HK-2 (cell line): ENCODE measurements at regions not wholly inside any gene's neighbourhood (a gene's known extent, or its start where the extent isn't known, plus 50 kb on each side); places are given as distances from the start of the nearest gene placed in this dataset.
"Not testable (repeated sequence)": the region's sequence is repeated elsewhere in the genome, so short reads cannot be mapped to it uniquely, and the experiment has no call there.

ENCODE experiments used
- DNase-seq: peaks from one replicate; pipeline ENCODE4 v3.0.0-alpha.2; 2018; ENCODE audit not compliant: unreplicated experiment

DNA sequence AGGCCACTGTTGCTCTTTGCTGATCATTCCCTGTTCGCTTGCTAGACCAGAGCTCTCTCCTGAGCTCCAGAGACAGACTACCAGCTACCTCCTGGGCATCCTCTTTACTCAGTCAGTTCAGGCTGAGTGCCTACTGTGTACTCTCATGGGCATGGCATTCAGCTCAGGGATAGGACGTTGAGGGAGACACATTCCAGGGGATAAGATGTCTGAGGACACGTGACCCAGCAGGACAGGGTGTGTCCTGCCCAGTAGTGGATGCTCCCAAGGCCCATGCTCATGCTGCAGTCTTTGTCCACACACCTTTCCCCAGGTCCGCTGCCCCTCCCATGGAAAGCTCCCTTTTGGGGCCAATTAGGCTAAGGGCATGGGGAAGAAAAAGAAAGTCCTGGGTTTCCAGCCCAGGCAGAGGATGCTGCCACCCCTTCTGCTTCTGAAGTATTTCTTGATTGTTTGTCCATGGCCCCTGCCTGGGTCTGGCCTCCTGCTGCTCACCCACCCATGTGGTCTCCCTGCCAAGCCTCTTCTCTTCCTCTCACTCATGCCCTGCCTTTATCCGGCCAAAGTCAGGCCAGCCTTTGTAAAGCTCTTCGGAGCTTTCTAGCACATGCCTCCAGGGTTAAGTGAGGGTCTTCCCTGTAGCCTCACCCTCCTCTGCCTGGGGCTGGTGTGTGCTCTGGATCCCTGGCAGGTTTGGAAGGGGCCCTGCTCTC is 60.5 kb upstream of the PITX1 start:
- no peak for DNase-seq

DNA sequence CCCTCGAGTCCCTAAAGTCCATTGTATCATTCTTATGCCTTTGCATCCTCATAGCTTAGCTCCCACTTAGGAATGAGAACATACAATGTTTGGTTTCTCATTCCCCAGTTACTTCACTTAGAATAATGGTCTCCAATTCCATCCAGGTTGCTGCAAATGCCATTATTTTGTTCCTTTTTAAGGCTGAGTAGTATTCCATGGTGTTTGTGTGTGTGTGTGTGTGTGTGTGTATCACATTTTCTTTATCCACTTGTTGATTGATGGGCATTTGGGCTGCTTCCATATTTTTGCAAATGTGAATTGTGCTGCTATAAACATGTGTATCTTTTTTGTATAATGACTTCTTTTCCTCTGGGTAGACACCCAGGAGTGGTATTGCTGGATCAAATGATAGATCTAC is 59.5 kb upstream of the PITX1 start:
- DNase-seq = not testable (repeated sequence)

DNA sequence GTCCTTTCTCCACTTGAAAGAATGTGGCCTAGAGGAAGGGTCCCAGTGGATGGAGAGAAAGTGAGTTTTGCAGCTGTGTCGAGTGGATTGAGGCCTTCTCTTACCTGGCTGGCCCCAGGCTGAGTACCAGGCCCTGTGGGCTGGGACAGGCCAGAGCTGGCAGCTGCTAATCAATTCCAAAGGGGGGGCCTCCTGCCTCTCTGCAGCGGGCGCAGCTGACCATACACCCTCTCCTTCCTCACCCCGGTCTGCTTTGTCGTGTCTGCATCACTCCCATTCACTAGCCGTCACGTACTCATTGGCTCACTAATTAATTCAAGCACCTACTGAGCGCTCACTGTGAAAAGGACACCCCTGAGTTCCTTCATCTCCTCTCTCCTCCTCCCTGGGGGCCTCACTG is 58.4 kb upstream of the PITX1 start:
- no peak for DNase-seq

DNA sequence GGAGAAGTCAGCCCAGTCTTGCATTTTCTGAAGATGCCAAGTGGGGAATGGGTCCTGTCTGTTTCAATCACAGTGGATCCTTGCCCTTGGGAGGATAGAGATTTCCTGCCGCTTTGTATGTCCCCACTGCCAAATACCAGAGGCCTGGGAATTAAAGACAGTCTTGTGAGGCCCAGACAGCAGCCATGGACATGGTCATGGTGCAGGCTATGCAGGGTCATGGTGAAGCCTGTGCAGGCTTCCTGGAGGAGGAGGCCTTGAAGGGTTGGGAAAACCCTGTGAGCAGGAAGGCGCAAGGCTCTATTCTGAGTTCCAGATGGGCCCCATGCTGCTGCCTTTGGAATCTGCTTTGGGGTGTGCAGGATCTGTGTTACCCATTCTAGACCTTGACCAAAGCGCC is 57.3 kb upstream of the PITX1 start:
- DNase-seq = no peak

DNA sequence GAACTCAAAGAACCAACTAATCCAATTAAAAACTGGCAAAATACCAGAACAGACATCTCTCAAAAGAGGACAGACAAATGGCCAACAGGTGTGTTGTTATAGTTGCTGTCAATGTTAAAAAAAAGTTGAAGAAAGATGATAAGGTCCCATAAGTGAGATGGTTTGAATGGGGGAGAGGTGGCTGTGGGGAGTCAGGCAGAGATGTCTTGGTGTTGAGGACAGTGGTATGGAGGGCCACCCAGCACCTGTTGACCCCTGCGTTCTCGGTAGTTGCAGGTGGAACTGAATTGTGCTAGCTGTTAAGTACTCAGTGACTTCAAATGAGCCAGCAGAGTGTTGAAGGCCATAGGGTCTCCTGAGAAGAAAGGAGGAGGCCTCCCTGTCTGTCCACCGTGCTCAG is 55.9 kb upstream of the PITX1 start:
- DNase-seq = no peak

DNA sequence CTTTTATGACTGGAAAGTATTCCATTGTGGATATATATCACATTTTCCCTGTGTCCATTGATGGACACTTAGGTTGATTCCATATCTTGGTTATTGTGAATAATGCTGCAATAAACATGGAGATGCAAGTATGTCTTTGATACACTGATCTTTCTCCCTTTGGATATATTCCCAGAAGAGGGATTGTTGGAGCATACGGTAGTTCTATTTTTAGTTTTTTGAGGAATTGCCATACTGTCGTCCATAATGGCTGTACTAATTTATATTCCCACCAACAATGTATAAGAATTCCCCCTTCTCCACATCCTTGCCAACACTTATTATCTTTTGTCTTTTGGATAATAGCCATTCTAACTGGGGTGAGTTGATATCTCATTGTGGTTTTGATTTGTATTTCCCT is 54.9 kb upstream of the PITX1 start:
- DNase-seq = no peak

DNA sequence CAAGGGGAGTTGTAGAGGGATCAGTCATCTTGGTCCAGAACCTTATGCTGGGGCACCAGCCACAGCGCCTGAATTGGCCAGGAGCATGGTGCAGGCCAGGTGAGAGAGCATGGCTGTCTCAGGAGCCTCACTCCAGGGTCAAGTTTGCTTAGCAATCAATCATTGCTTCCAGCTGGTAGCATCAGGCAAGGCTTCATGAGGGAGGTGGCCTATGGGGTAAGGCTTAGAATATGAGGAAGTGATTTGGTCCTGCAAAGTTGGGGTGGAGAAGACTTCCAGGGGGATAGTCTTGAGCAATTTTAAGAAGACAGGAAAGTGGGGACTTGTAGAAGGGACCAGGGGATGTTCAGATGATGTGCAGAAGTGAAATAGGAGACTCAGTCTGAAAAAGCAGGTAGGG is 53.9 kb upstream of the PITX1 start:
- no peak for DNase-seq

DNA sequence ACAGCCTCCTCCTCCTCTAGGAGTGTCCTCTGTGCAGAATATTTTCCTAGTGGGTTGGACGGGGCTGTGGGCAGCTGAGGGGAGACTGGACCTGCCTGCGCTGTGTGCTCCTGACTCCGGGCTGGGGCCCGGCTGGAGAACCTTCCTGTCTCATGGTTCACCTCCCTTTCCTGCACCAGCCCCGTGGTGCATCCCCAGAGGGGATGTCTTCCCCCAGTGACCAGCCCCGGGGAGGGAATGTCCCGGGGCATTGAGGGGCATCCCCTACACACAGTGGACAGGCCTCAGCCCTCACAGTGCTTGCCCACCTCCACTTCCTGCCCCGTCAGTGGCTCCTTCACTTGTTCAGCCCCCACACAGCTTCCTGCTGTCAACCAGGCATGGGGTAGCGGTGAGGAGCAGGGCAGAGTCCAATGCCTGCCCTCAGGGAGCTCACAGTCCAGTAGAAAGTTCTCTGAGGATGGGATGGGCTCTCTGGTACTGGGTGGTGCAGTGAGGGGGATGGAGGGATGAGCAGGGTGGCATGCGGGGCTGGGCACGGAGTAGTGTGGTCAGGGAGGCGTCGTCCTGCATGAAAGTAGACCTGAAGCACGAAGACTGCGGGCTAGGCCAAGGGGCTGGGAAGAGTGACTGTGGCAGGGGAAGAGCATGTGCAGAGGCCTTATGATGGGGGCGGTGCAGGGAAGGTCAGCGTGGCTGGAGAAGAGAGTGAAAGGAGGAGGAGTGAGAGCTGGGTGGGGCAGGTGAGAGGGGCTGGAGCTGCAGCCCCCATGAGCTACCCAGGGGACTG is 52.1 kb upstream of the PITX1 start:
- no peak for DNase-seq

DNA sequence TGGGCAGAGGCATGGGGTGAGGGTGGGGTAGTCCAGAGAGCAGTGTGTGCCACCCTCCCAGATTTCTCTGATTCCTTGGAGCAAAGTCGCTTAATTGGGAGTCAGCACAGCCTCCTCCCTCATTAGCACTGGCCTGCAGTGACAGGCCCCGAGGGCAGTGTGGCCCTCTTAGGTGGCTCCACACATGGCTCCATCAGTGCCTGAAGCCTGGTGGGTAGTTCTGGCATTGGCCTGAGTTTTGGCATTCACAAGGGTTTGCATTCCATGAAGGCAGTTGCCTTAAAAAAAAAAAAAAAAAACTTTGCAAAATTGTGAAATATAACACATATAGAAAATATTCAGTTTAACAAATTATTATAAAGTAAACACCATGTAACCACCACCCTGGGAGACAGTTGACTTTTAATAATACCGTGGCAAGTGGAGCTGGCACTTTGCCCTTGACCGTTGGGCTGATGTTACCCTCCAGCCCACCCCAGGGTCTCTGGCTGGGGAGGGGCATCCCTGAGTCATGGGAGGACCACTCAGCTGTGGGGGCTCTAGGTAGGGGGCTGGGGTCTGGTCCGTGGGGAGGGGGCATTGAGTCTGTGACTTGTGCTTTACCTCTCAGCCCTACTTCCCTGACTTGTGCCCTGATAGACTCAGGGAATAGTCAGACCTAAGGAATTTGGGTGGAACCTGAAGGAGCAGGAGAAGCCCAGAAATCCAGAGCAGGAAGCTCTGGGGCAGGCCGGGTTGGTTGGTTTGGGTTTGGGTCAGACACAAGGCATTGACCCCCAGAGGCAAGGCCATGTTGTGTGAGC is 51.3 kb upstream of the PITX1 start:
- DNase-seq = no peak
